ENCODE measurements at regions not wholly inside any gene's neighbourhood (a gene's known extent, or its start where the extent isn't known, plus 50 kb on each side); places are given as distances from the start of the nearest gene placed in this dataset.
A peak's percentile ranks its signal among the peaks of the same experiment; 100 is the strongest.
"Not testable (repeated sequence)": the region's sequence is repeated elsewhere in the genome, so short reads cannot be mapped to it uniquely, and the experiment has no call there.

GRCh38 chr16:9014389-9014788 is 50.7 kb upstream of the USP7 start:
- DNase-seq, result no peak

- DNase-seq, result no peak
Measured at GRCh38 chr16:9015489-9015888, 51.8 kb upstream of the USP7 start.

DNA sequence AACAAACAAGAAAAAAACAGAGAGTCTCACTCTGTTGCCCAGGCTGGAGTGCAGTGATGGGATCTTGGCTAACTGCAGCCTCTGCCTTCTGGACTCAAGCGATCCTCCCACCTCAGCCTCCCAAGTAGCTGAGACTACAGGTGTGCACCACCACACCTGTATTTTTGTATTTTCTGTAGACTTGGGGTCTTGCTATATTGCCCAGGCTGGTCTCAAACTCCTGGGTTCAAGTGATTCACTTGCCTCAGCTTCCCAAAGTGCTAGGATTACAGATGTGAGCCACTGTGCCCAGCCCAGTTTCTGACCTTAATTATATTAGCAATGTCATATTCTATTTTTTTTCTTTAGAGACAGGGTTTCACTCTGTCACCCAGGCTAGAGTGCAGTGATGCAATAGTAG is 52.3 kb upstream of the USP7 start:
- DNase-seq, result not testable (repeated sequence)

GRCh38 chr16:9016824-9017223 is 53.1 kb upstream of the USP7 start:
- DNase-seq, result no peak

DNA sequence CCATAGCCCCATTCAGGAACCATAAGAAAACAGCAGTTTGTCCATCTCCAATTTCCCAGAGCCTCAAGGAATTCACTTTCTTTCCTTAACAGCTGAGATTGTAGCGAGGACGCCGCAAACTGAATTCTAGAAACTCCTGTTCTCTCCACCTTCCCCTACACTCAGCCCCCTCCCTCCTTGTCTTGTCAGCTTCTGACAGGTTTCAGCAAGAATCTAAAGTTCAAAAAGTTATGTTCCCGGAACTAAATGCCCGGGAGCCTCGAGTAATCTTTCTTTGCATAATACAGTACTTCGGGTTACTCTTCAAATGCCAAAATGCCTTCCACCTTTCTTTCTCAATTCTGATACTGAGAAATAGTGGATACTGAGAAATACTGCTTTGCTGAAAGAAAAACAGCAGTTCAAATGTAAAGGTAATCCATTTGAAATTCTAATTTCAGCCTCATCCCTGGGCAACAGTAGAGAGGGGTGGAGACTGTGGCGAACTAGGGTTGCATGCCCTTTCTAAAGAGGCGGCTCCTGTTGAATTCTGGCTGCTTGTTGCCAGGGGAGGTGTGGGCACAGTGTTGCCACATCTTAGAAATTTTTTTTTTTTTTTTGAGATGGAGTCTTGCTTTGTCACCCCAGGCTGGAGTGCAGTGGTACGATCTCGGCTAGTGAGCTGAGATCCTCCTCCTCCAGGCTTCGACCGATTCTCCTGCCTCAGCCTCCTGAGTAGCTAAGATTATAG is 63.5 kb upstream of the USP7 start:
- DNase-seq, result no peak

GRCh38 chr16:9028491-9028890 is 63.0 kb upstream of the HAPSTR1 start:
- not testable (repeated sequence) for DNase-seq

DNA sequence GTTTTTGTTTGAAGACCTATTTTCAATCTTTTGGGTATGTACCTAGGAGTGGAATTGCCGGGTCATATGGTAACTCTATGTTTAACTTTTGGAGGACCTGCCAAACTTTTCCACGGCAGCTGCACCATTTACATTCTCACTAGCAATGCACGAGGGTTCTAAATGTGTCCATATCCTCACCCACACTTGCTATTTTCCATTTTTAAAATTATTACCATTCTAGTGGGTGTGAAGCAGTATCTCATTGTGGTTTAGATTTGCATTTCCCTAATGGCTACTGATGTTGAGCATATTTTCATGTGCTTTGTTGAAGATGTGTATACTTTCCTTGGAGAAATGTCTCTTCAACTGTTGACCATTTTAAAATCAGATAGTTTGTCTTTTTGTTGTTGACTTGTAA is 60.3 kb upstream of the HAPSTR1 start:
- no peak for DNase-seq

DNA sequence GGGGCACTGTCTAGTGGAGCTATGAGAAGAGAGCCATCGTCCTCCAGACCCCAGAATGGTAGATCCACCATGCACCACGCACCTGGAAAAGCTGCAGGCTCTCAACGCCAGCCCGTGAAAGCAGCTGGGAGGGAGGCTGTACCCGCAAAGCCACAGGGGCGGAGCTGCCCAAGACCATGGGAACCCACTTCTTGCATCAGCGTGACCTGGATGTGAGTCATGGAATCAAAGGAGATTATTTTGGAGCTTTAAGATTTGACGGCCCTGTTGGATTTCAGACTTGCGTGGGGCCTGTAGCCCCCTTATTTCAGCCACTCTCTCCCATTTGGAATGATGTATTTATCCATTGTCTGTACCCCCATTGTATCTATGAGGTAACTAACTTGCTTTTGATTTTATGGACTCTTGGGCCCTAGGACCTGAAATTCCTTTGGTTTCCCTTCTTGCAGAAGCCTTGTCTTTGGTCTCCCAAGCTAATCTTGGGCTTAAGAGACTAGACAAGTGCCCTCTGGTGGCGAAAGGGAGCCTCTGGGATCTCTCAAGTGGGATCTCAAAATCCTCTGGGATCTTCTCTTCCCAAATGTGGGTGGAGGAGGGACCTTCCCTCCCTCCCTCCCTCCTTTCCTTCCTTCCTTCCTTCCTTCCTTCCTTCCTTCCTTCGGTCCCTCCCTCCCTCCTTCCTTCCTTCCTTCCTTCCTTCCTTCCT is 58.2 kb upstream of the HAPSTR1 start:
- DNase-seq, result peak; percentile 8

DNA sequence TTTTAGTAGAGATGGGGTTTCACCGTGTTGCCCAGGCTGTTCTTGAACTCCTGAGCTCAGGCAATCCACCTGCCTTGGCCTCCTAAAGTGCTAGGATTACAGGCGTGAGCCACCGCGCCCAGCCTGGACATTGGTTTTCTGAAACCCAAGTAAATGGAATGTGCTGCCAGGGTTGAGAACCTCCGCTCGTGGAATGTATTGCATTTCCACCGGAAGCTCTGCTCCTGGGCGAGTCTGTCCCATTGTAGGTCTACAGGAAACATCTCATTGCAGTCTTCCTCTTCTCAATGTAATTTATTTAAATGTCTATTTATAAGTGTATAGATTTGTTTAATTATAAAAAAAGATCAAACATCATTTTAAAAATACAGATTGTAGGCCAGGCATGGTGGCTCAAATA is 57.4 kb upstream of the HAPSTR1 start:
- no peak for DNase-seq

- DNase-seq, result no peak
Measured at GRCh38 chr16:9035996-9036395, 55.4 kb upstream of the HAPSTR1 start.

DNA sequence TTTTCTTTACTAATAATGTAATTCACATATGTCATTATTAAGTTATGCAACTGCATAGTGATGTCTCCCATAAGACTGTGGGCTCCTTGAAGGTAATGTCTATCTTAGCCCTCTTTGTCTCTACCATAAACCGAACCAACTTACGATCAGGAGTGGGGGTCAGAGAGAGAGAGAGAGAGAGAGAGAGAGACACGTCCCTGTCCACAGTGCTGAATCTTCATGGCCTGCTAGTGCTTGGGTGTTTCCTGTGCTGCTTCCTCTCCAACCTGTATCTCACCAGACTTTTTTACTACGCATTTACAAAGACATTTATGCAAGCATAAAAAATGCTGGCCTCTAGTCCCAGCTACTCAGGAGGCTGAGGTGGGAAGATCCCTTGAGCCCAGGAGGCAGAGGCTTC is 52.2 kb upstream of the HAPSTR1 start:
- DNase-seq, result no peak

- DNase-seq, result no peak
Measured at GRCh38 chr16:9040800-9041412, 50.5 kb upstream of the HAPSTR1 start.
